OCI-LY3 (cell line): ENCODE measurements at regions not wholly inside any gene's neighbourhood (a gene's known extent, or its start where the extent isn't known, plus 50 kb on each side); places are given as distances from the start of the nearest gene placed in this dataset.

ENCODE experiments used
- H2AFZ ChIP-seq: fragments of 200-600, 300-600 bp; shearing (Covaris generic); 2 replicates; pipeline ENCODE4 v1.6.0; 2014; ENCODE audit warnings: antibody characterized with exemption, low read depth, low read length
- H3K27ac ChIP-seq: fragments of 200-600, 300-600 bp; sonication (generic); 2 replicates; pipeline ENCODE4 v1.5.1; 2014; ENCODE audit warnings: mild to moderate bottlenecking, low read length, moderate library complexity, mixed read lengths
- H3K27me3 ChIP-seq: fragments of 200-600, 300-600 bp; sonication (generic); 2 replicates; pipeline ENCODE4 v1.6.1; 2014; ENCODE audit warnings: low read depth, low read length, mixed read lengths
- H3K36me3 ChIP-seq: fragments of 200-600, 300-600 bp; sonication (generic); replicated peaks from 2 replicates; pipeline ENCODE3; 2014; ENCODE audit warnings: low read depth, low read length, mixed read lengths
- H3K4me1 ChIP-seq: fragments of 300-600, 200-600 bp; sonication (generic); 2 replicates; pipeline ENCODE4 v1.6.1; 2014; ENCODE audit warnings: low read length, mixed read lengths
- H3K4me2 ChIP-seq: fragments of 200-600, 300-600 bp; sonication (generic); 2 replicates; pipeline ENCODE4 v1.6.1; 2014; ENCODE audit warnings: low read length, mixed read lengths
- H3K4me3 ChIP-seq: fragments of 300-600, 200-600 bp; sonication (generic); 2 replicates; pipeline ENCODE4 v1.5.1; 2014; ENCODE audit warnings: antibody characterized with exemption, mild to moderate bottlenecking, low read length, moderate library complexity
- H3K79me2 ChIP-seq: fragments of 300-600, 200-600 bp; shearing (Covaris generic); 2 replicates; pipeline ENCODE4 v1.6.1; 2014; ENCODE audit warnings: mild to moderate bottlenecking, low read length, mixed read lengths
- H3K9ac ChIP-seq: fragments of 300-600, 200-600 bp; shearing (Covaris generic); 2 replicates; pipeline ENCODE4 v1.6.0; 2014; ENCODE audit warnings: mild to moderate bottlenecking, low read length, moderate library complexity
- H3K9me3 ChIP-seq: fragments of 200-600, 300-600 bp; shearing (Covaris generic); 2 replicates; pipeline ENCODE4 v1.6.1; 2014; ENCODE audit warnings: low read length, mixed read lengths; ENCODE audit not compliant: insufficient read depth
- H4K20me1 ChIP-seq: fragments of 200-600, 300-600 bp; sonication (generic); 2 replicates; pipeline ENCODE4 v1.6.1; 2016; ENCODE audit warnings: low read length, mixed read lengths; ENCODE audit not compliant: insufficient read depth
- EZH2phosphoT487 ChIP-seq: fragments of 200-600 bp; shearing (Covaris generic); IDR thresholded peaks from 2 replicates; pipeline ENCODE4 v1.6.1; 2018; ENCODE audit warnings: antibody characterized with exemption, mixed run types, low read depth
- TF ChIP-seq, protein P1 (sequence below): fragments of 200-600, 300-600 bp; sonication (generic); IDR thresholded peaks from 2 replicates; pipeline ENCODE4 v1.5.1; 2014; ENCODE audit warnings: antibody characterized with exemption, low read length, low read depth

GRCh38 chr7:52980129-52980528 is 55.3 kb upstream of the POM121L12 start:
- Histone ChIP-seq H3K27me3 (no peaks in the 10 kb centered on the region), H3K27ac (no peak overlapping the region), H3K4me3 (no peak overlapping the region), H2AFZ (no peak overlapping the region), H3K4me1 (no peaks in the 10 kb centered on the region), H3K36me3 (no peaks in the 10 kb centered on the region), H3K4me2 (no peak overlapping the region), H3K9ac (no peak overlapping the region), H3K9me3 (no peaks in the 10 kb centered on the region), H4K20me1 (no peaks in the 10 kb centered on the region), H3K79me2 (no peaks in the 10 kb centered on the region)
- TF ChIP-seq, protein P1, sequence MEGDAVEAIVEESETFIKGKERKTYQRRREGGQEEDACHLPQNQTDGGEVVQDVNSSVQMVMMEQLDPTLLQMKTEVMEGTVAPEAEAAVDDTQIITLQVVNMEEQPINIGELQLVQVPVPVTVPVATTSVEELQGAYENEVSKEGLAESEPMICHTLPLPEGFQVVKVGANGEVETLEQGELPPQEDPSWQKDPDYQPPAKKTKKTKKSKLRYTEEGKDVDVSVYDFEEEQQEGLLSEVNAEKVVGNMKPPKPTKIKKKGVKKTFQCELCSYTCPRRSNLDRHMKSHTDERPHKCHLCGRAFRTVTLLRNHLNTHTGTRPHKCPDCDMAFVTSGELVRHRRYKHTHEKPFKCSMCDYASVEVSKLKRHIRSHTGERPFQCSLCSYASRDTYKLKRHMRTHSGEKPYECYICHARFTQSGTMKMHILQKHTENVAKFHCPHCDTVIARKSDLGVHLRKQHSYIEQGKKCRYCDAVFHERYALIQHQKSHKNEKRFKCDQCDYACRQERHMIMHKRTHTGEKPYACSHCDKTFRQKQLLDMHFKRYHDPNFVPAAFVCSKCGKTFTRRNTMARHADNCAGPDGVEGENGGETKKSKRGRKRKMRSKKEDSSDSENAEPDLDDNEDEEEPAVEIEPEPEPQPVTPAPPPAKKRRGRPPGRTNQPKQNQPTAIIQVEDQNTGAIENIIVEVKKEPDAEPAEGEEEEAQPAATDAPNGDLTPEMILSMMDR, result no peak
- no peak for TF ChIP-seq EZH2phosphoT487

GRCh38 chr7:52973126-52973525 is 62.3 kb upstream of the POM121L12 start:
- no peak overlapping the region for H3K9ac ChIP-seq
- no peaks in the 10 kb centered on the region for H3K79me2 ChIP-seq
- H3K4me2 ChIP-seq, result no peak overlapping the region
- no peak overlapping the region for H3K27ac ChIP-seq
- H3K27me3 ChIP-seq, result no peaks in the 10 kb centered on the region
- no peaks in the 10 kb centered on the region for H3K36me3 ChIP-seq
- no peaks in the 10 kb centered on the region for H3K9me3 ChIP-seq
- TF ChIP-seq, protein P1, result no peak
- TF ChIP-seq EZH2phosphoT487, result no peak
- H4K20me1 ChIP-seq, result no peaks in the 10 kb centered on the region
- no peak overlapping the region for H2AFZ ChIP-seq
- no peaks in the 10 kb centered on the region for H3K4me1 ChIP-seq
- no peak overlapping the region for H3K4me3 ChIP-seq

DNA sequence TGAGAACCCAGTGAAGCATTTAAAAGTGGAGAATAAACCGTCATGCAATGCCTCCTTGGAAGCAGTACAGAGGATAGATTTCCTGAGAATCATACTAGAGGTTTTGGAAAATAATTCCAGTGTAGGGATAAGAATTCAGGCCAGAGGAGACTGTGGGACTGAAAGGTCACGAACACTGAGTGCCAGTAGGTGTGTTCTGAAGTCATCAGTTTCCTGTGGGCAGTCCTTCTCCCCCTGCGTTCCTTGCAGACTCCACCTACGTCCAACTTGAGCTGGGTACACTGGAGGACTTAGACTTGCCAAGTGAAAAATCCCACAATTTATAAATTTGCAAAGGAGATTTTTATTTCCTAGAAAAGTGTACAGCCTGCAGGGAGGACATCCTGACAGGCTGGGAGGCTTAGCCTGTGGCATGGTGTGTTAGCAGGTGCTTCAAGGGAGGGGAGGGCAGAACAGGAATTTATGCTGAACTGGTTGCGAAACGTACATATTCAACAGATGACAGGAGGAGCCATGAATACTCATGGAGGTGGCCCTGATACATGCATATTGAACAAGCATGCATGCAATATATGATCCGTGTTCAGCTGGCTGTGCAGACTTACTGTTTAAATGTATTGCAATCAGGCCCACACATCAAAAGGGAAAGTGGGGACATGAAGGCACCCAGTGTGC is 72.9 kb upstream of the POM121L12 start:
- no peaks in the 10 kb centered on the region for H3K9me3 ChIP-seq
- H3K36me3 ChIP-seq, result no peaks in the 10 kb centered on the region
- no peak overlapping the region for H2AFZ ChIP-seq
- H3K79me2 ChIP-seq, result no peaks in the 10 kb centered on the region
- H3K4me1 ChIP-seq, result no peaks in the 10 kb centered on the region
- no peak overlapping the region for H3K4me2 ChIP-seq
- H3K4me3 ChIP-seq, result no peak overlapping the region
- H3K27me3 ChIP-seq, result no peaks in the 10 kb centered on the region
- no peak for TF ChIP-seq EZH2phosphoT487
- TF ChIP-seq, protein P1, result no peak
- no peak overlapping the region for H3K27ac ChIP-seq
- no peaks in the 10 kb centered on the region for H4K20me1 ChIP-seq
- H3K9ac ChIP-seq, result no peak overlapping the region

DNA sequence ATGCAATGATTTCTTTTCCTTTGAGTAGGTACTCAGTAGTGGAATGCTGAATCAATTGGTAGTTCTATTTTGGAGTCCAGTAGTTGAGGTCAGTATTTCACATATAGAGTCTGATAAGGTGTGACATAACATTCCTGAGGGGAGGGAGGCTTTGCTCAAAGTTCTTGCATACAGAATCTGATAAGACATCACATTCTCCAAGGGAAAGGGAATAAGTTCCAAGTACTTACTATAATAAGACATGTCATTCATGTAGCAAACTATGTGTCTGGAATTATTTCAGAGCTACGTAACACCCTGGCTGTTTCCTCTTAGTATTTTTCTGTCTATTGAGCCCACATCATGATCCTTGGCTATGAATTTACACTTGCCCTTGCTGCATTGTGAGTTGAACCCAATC is 74.3 kb upstream of the POM121L12 start:
- Histone ChIP-seq H3K4me2 (no peak overlapping the region), H2AFZ (no peak overlapping the region), H3K4me3 (no peak overlapping the region), H4K20me1 (no peaks in the 10 kb centered on the region), H3K36me3 (no peaks in the 10 kb centered on the region), H3K79me2 (no peaks in the 10 kb centered on the region), H3K27ac (no peak overlapping the region), H3K9me3 (no peaks in the 10 kb centered on the region), H3K9ac (no peak overlapping the region), H3K4me1 (no peaks in the 10 kb centered on the region), H3K27me3 (no peaks in the 10 kb centered on the region)
- TF ChIP-seq, protein P1, result no peak
- TF ChIP-seq EZH2phosphoT487, result no peak
